SK-N-SH treated with all-trans-retinoic acid at 6 μM for 48 hours (cell line): ENCODE measurements at regions not wholly inside any gene's neighbourhood (a gene's known extent, or its start where the extent isn't known, plus 50 kb on each side); places are given as distances from the start of the nearest gene placed in this dataset.

Source experiments
- SNAI2 ChIP-seq: fragments of 250-450 bp; sonication (Bioruptor Pico); IDR thresholded peaks from 2 replicates; pipeline ENCODE4 v1.5.0; 2020; ENCODE audit warnings: mild to moderate bottlenecking, moderate library complexity
- ZFP3 ChIP-seq: fragments of 250-450 bp; sonication (Bioruptor Pico); IDR thresholded peaks from 2 replicates; pipeline ENCODE4 v1.5.0; 2020; ENCODE audit warnings: mild to moderate bottlenecking, moderate library complexity
- ZFP30 ChIP-seq: fragments of 450-650 bp; formaldehyde crosslinking; IDR thresholded peaks from 2 replicates; pipeline ENCODE4 v1.5.0; 2022; ENCODE audit warnings: mild to moderate bottlenecking, moderate library complexity

DNA sequence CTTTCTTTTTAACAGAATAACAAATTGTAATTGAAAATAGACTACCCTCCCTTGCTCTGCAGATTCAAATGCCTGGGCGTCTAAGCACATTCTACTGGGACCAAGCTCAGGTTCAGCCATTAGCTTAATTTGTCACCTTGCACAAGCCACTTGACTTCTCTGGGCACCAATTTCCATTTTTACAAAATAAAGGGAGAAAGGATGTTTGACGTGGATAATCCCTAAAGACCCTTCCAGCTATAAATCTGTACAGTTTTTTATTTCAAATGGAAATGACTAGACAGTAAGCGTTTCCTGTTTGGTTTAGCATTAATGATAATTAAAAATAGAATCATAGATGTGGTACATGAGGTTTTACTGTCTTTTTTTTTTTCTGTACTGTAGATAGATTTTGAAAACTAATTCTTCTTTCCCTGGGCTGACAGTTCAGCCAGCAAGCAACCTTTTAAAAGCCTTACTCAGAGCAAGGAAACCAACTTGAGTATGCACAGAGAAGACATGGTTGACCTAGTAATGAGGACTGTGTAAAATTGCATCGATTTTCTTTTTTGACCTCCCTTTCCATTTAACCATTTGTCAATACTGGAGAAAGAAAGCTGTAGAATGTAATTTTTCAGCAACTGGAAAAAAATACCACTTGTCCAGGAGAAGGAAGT, 1329.5 kb upstream of the CDH8 start:
- TF ChIP-seq SNAI2 (CRISPR knock-in tag), result no peak
- no peak for TF ChIP-seq ZFP30 (CRISPR knock-in tag)
- no peak for TF ChIP-seq ZFP3
